Endothelial cell of hepatic sinusoid (primary cell): ENCODE measurements at regions not wholly inside any gene's neighbourhood (a gene's known extent, or its start where the extent isn't known, plus 50 kb on each side); places are given as distances from the start of the nearest gene placed in this dataset.
"Not testable (repeated sequence)": the region's sequence is repeated elsewhere in the genome, so short reads cannot be mapped to it uniquely, and the experiment has no call there.

Source experiments
- in situ Hi-C: cut with HindIII; loops from 2 replicates; pipeline ENCODE4 v1.10.0; 2017; ENCODE audit warnings: low sequenced_read_pairs

GRCh38 chr12:68537571-68537970 is 73.1 kb upstream of the RAP1B start:
- in situ Hi-C loops: no loop called here

GRCh38 chr12:68538726-68539614 is 71.7 kb upstream of the RAP1B start:
- in situ Hi-C loops: no loop called here

GRCh38 chr12:68539615-68539952 is 71.1 kb upstream of the RAP1B start:
- in situ Hi-C loops: no loop called here

- in situ Hi-C loops: not testable (repeated sequence)
These were observed 69.9 kb upstream of the RAP1B start for GRCh38 chr12:68540768-68541167.

- in situ Hi-C loops: not testable (repeated sequence)
These were observed 63.4 kb upstream of the RAP1B start for GRCh38 chr12:68547318-68547717.

- in situ Hi-C loops: not testable (repeated sequence)
These were observed 58.0 kb upstream of the RAP1B start for GRCh38 chr12:68552605-68553195.

- in situ Hi-C loops: no loop called here
These were observed 53.5 kb upstream of the RAP1B start for GRCh38 chr12:68557011-68557730.

- in situ Hi-C loops: no loop called here
These were observed 51.5 kb upstream of the RAP1B start for GRCh38 chr12:68559246-68559645.

- in situ Hi-C loops: no loop called here
These were observed 50.5 kb upstream of the RAP1B start for GRCh38 chr12:68559984-68560850.

- in situ Hi-C loops: no loop called here
These were observed 49.8 kb upstream of the RAP1B start for GRCh38 chr12:68560851-68561422.
